ENCODE measurements at regions not wholly inside any gene's neighbourhood (a gene's known extent, or its start where the extent isn't known, plus 50 kb on each side); places are given as distances from the start of the nearest gene placed in this dataset.

DNA sequence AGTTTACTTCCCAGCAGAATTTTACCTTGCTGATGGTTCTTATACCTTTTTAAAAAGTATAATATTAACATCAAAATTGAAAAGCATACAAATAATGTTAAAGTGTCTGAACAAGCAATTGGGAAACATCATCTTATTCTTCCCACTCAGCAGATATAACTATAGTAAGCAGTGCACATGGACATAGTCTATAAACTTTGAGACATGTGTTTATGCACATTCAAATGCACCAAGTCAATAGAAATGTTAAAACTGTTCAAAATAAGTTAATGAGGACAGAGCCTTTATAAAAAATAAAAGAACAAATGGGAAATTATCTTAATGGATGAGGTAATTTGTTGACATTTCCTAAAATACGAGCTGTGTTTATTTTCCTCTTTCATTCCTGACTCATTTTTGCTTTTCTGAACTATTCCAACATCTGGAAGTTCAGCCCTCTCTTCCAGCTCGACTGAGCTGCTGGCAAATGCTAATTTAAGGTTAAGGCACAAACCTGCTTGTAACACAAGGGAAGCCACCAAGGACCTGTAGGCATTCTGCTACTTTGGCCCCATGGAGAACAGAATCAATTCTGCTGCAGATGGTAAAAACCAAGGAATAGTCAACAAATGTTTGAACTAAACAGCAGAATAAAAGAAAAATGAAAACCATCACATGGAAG is 110.3 kb upstream of the MAP3K4 start:
- POLR2A ChIA-PET, result no interaction called here
- Histone ChIP-seq H3K9me3 (replicated peaks; ENCODE audit: control insufficient read depth, insufficient read depth, low read length) (no peaks in the 10 kb centered on the region), H2AFZ (ENCODE audit: control insufficient read depth, low read depth, low read length) (no peak overlapping the region), H3K27ac (ENCODE audit: control insufficient read depth, insufficient read depth) (no peak overlapping the region), H3K27me3 (replicated peaks in 1 of 2; ENCODE audit: control insufficient read depth in 2 of 2, insufficient read depth in 2 of 2, low read length in 1 of 2) (no peaks in the 10 kb centered on the region), H3K9ac (ENCODE audit: control insufficient read depth, insufficient read depth, low read length) (no peak overlapping the region), H3K4me1 (ENCODE audit: control insufficient read depth, insufficient read depth, low read length) (no peaks in the 10 kb centered on the region; the same call in 1 of the 2 replicates), H3K4me3 (no peak overlapping the region), H3K36me3 (ENCODE audit: control insufficient read depth in 2 of 2, insufficient read depth in 2 of 2, low read length in 1 of 2) (no peaks in the 10 kb centered on the region), H4K20me1 (ENCODE audit: control insufficient read depth, insufficient read depth) (no peaks in the 10 kb centered on the region), H3K79me2 (ENCODE audit: control insufficient read depth, insufficient read depth, low read length) (no peaks in the 10 kb centered on the region), H3K4me2 (ENCODE audit: control insufficient read depth, insufficient read depth) (no peak overlapping the region)
- no peak for ATAC-seq
- SMC1A ChIA-PET (ENCODE audit: uncharacterized antibody, unreplicated experiment), result no interaction called here
- RAD21 ChIA-PET (ENCODE audit: unreplicated experiment), result no interaction called here
- no TSS peak for BruUV-seq (replicated peaks)
- intact Hi-C loops (cut with micrococcal nuclease; ENCODE audit: unreplicated experiment) (no loop called here), in situ Hi-C loops (cut with MboI) (no loop called here)
- no peak for FAIRE-seq
- 0% methylated on average over 2 of the region's 2 CpGs for WGBS (ENCODE audit: insufficient coverage, insufficient replicate concordance, low lambda C conversion rate, missing lambda C conversion rate)
- CTCF ChIA-PET, result no interaction called here
- no peak for DNase-seq (ENCODE audit: low read depth, low spot score)
- TF ChIP-seq, protein P1, sequence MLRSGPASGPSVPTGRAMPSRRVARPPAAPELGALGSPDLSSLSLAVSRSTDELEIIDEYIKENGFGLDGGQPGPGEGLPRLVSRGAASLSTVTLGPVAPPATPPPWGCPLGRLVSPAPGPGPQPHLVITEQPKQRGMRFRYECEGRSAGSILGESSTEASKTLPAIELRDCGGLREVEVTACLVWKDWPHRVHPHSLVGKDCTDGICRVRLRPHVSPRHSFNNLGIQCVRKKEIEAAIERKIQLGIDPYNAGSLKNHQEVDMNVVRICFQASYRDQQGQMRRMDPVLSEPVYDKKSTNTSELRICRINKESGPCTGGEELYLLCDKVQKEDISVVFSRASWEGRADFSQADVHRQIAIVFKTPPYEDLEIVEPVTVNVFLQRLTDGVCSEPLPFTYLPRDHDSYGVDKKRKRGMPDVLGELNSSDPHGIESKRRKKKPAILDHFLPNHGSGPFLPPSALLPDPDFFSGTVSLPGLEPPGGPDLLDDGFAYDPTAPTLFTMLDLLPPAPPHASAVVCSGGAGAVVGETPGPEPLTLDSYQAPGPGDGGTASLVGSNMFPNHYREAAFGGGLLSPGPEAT (IDR thresholded peaks at IDR 0.05; ENCODE audit: low read depth), result no peak
- TF ChIP-seq, protein P2, sequence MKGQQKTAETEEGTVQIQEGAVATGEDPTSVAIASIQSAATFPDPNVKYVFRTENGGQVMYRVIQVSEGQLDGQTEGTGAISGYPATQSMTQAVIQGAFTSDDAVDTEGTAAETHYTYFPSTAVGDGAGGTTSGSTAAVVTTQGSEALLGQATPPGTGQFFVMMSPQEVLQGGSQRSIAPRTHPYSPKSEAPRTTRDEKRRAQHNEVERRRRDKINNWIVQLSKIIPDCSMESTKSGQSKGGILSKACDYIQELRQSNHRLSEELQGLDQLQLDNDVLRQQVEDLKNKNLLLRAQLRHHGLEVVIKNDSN (IDR thresholded peaks at IDR 0.05; ENCODE audit: borderline replicate concordance, extremely low read length, insufficient read depth, low read depth, low read length), result no peak
- no peak for TF ChIP-seq STAT3 (IDR thresholded peaks at IDR 0.05; ENCODE audit: low read depth, low read length)
- TF ChIP-seq, protein P3, sequence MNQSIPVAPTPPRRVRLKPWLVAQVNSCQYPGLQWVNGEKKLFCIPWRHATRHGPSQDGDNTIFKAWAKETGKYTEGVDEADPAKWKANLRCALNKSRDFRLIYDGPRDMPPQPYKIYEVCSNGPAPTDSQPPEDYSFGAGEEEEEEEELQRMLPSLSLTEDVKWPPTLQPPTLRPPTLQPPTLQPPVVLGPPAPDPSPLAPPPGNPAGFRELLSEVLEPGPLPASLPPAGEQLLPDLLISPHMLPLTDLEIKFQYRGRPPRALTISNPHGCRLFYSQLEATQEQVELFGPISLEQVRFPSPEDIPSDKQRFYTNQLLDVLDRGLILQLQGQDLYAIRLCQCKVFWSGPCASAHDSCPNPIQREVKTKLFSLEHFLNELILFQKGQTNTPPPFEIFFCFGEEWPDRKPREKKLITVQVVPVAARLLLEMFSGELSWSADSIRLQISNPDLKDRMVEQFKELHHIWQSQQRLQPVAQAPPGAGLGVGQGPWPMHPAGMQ (IDR thresholded peaks at IDR 0.05; ENCODE audit: borderline replicate concordance), result no peak
- TF ChIP-seq TCF12 (IDR thresholded peaks at IDR 0.05; ENCODE audit: low read depth, low read length), result no peak
- TF ChIP-seq, protein P4, sequence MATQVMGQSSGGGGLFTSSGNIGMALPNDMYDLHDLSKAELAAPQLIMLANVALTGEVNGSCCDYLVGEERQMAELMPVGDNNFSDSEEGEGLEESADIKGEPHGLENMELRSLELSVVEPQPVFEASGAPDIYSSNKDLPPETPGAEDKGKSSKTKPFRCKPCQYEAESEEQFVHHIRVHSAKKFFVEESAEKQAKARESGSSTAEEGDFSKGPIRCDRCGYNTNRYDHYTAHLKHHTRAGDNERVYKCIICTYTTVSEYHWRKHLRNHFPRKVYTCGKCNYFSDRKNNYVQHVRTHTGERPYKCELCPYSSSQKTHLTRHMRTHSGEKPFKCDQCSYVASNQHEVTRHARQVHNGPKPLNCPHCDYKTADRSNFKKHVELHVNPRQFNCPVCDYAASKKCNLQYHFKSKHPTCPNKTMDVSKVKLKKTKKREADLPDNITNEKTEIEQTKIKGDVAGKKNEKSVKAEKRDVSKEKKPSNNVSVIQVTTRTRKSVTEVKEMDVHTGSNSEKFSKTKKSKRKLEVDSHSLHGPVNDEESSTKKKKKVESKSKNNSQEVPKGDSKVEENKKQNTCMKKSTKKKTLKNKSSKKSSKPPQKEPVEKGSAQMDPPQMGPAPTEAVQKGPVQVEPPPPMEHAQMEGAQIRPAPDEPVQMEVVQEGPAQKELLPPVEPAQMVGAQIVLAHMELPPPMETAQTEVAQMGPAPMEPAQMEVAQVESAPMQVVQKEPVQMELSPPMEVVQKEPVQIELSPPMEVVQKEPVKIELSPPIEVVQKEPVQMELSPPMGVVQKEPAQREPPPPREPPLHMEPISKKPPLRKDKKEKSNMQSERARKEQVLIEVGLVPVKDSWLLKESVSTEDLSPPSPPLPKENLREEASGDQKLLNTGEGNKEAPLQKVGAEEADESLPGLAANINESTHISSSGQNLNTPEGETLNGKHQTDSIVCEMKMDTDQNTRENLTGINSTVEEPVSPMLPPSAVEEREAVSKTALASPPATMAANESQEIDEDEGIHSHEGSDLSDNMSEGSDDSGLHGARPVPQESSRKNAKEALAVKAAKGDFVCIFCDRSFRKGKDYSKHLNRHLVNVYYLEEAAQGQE (IDR thresholded peaks at IDR 0.05; ENCODE audit: low read depth, low read length), result no peak
- TF ChIP-seq, protein P5, sequence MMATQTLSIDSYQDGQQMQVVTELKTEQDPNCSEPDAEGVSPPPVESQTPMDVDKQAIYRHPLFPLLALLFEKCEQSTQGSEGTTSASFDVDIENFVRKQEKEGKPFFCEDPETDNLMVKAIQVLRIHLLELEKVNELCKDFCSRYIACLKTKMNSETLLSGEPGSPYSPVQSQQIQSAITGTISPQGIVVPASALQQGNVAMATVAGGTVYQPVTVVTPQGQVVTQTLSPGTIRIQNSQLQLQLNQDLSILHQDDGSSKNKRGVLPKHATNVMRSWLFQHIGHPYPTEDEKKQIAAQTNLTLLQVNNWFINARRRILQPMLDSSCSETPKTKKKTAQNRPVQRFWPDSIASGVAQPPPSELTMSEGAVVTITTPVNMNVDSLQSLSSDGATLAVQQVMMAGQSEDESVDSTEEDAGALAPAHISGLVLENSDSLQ (IDR thresholded peaks at IDR 0.05), result no peak
- TF ChIP-seq MTA2 (IDR thresholded peaks at IDR 0.05; ENCODE audit: low read depth), result no peak
- no peak for TF ChIP-seq ZNF217 (IDR thresholded peaks at IDR 0.05)
- TF ChIP-seq, protein P6, sequence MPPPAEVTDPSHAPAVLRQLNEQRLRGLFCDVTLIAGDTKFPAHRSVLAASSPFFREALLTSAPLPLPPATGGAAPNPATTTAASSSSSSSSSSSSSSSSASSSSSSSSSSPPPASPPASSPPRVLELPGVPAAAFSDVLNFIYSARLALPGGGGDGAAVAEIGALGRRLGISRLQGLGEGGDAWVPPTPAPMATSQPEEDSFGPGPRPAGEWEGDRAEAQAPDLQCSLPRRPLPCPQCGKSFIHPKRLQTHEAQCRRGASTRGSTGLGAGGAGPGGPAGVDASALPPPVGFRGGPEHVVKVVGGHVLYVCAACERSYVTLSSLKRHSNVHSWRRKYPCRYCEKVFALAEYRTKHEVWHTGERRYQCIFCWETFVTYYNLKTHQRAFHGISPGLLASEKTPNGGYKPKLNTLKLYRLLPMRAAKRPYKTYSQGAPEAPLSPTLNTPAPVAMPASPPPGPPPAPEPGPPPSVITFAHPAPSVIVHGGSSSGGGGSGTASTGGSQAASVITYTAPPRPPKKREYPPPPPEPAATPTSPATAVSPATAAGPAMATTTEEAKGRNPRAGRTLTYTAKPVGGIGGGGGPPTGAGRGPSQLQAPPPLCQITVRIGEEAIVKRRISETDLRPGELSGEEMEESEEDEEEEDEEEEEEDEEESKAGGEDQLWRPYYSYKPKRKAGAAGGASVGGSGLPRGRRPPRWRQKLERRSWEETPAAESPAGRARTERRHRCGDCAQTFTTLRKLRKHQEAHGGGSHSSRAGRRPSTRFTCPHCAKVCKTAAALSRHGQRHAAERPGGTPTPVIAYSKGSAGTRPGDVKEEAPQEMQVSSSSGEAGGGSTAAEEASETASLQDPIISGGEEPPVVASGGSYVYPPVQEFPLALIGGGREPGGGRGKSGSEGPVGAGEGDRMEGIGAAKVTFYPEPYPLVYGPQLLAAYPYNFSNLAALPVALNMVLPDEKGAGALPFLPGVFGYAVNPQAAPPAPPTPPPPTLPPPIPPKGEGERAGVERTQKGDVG (CRISPR knock-in tag; IDR thresholded peaks at IDR 0.05), result no peak
- TF ChIP-seq RAD51 (IDR thresholded peaks at IDR 0.05), result no peak
- TF ChIP-seq FOXM1 (IDR thresholded peaks at IDR 0.05; ENCODE audit: low read depth, low read length), result no peak

Measured in GM12878 (cell line).